ENCODE measurements at regions not wholly inside any gene's neighbourhood (a gene's known extent, or its start where the extent isn't known, plus 50 kb on each side); places are given as distances from the start of the nearest gene placed in this dataset.

- TF ChIP-seq JUND (IDR thresholded peaks at IDR 0.05; ENCODE audit: low read depth) = no peak
These were observed 384.3 kb downstream of the MCTP2 start for GRCh38 chr15:94615688-94616087.

DNA sequence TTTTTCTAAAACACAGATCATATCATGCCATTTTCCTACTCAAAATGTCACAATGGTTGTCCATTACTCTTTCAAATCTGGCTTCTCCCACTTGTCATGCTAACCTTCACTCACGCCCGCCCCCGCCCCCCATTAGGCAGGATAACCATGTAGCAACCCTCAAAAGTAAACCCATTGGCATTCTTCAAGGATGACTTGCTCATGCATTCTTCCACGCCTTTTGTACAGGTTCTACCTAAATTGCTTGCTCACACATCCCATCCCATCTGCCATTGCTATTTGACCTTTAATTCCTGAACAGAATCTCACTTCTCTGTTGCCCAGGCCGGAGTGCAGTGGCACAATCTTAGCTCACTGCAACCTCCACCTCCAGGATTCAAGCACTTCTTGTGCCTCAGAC lies 389.3 kb downstream of the MCTP2 start:
- no peak for TF ChIP-seq JUND (IDR thresholded peaks at IDR 0.05; ENCODE audit: low read depth)
- in situ Hi-C loops (cut with HindIII; ENCODE audit: low pct_unique_long_range_greater_than_20kb, low sequenced_read_pairs) = no loop called here
- DNase-seq (ENCODE audit: low read depth in 1 of 2, low spot score in 1 of 2) = no peak

More at GRCh38 chr15:94615688-94616087, 384.3 kb downstream of the MCTP2 start:
- no peak for DNase-seq (ENCODE audit: low read depth in 1 of 2, low spot score in 1 of 2)
- in situ Hi-C loops (cut with HindIII; ENCODE audit: low pct_unique_long_range_greater_than_20kb, low sequenced_read_pairs) = no loop called here

DNA sequence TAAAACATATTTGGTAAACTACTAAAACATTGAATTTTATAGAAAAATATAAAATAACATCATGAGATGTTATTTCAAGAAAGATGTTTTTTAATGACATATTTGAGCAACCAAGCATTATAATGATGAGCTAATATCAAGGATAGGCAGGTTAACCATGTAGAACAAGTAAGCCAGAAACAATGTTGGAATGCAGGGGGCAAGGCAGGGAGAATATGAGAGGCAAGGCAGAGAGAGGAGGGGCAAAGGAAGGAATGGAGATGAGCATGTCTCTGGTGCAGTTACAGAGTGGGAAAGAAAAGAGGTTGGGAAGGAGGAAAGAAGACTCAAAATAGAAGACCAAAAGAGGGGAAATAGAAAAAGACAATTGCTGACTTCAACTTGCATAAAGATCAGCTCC lies 390.4 kb downstream of the MCTP2 start:
- no peak for DNase-seq (ENCODE audit: low read depth in 1 of 2, low spot score in 1 of 2)
- in situ Hi-C loops (cut with HindIII; ENCODE audit: low pct_unique_long_range_greater_than_20kb, low sequenced_read_pairs) = no loop called here
- TF ChIP-seq JUND (IDR thresholded peaks at IDR 0.05; ENCODE audit: low read depth) = no peak

GRCh38 chr15:94626949-94627348 lies 395.6 kb downstream of the MCTP2 start:
- DNase-seq (ENCODE audit: low read depth in 1 of 2, low spot score in 1 of 2) = no peak
- in situ Hi-C loops (cut with HindIII; ENCODE audit: low pct_unique_long_range_greater_than_20kb, low sequenced_read_pairs) = no loop called here
- no peak for TF ChIP-seq JUND (IDR thresholded peaks at IDR 0.05; ENCODE audit: low read depth)

- in situ Hi-C loops (cut with HindIII; ENCODE audit: low pct_unique_long_range_greater_than_20kb, low sequenced_read_pairs) = no loop called here
- TF ChIP-seq JUND (IDR thresholded peaks at IDR 0.05; ENCODE audit: low read depth) = no peak
- DNase-seq (ENCODE audit: low read depth in 1 of 2, low spot score in 1 of 2) = no peak
These were observed 400.2 kb downstream of the MCTP2 start for GRCh38 chr15:94631608-94632007.

- in situ Hi-C loops (cut with HindIII; ENCODE audit: low pct_unique_long_range_greater_than_20kb, low sequenced_read_pairs) = no loop called here
- TF ChIP-seq JUND (IDR thresholded peaks at IDR 0.05; ENCODE audit: low read depth) = no peak
- DNase-seq (ENCODE audit: low read depth in 1 of 2, low spot score in 1 of 2) = no peak
These were observed 406.8 kb downstream of the MCTP2 start for GRCh38 chr15:94638183-94638582.

- TF ChIP-seq JUND (IDR thresholded peaks at IDR 0.05; ENCODE audit: low read depth) = no peak
- in situ Hi-C loops (cut with HindIII; ENCODE audit: low pct_unique_long_range_greater_than_20kb, low sequenced_read_pairs) = no loop called here
- no peak for DNase-seq (ENCODE audit: low read depth in 1 of 2, low spot score in 1 of 2)
These were observed 408.3 kb downstream of the MCTP2 start for GRCh38 chr15:94639701-94640100.

- no peak for DNase-seq (ENCODE audit: low read depth in 1 of 2, low spot score in 1 of 2)
- TF ChIP-seq JUND (IDR thresholded peaks at IDR 0.05; ENCODE audit: low read depth) = no peak
- in situ Hi-C loops (cut with HindIII; ENCODE audit: low pct_unique_long_range_greater_than_20kb, low sequenced_read_pairs) = no loop called here
These were observed 413.1 kb downstream of the MCTP2 start for GRCh38 chr15:94644433-94644832.

GRCh38 chr15:94653071-94653470 lies 421.7 kb downstream of the MCTP2 start:
- no peak for TF ChIP-seq JUND (IDR thresholded peaks at IDR 0.05; ENCODE audit: low read depth)
- no peak for DNase-seq (ENCODE audit: low read depth in 1 of 2, low spot score in 1 of 2)
- in situ Hi-C loops (cut with HindIII; ENCODE audit: low pct_unique_long_range_greater_than_20kb, low sequenced_read_pairs) = no loop called here

GRCh38 chr15:94655249-94655880 lies 424.0 kb downstream of the MCTP2 start:
- DNase-seq (ENCODE audit: low read depth in 1 of 2, low spot score in 1 of 2) = no peak
- TF ChIP-seq JUND (IDR thresholded peaks at IDR 0.05; ENCODE audit: low read depth) = no peak
- in situ Hi-C loops (cut with HindIII; ENCODE audit: low pct_unique_long_range_greater_than_20kb, low sequenced_read_pairs) = no loop called here

DNA sequence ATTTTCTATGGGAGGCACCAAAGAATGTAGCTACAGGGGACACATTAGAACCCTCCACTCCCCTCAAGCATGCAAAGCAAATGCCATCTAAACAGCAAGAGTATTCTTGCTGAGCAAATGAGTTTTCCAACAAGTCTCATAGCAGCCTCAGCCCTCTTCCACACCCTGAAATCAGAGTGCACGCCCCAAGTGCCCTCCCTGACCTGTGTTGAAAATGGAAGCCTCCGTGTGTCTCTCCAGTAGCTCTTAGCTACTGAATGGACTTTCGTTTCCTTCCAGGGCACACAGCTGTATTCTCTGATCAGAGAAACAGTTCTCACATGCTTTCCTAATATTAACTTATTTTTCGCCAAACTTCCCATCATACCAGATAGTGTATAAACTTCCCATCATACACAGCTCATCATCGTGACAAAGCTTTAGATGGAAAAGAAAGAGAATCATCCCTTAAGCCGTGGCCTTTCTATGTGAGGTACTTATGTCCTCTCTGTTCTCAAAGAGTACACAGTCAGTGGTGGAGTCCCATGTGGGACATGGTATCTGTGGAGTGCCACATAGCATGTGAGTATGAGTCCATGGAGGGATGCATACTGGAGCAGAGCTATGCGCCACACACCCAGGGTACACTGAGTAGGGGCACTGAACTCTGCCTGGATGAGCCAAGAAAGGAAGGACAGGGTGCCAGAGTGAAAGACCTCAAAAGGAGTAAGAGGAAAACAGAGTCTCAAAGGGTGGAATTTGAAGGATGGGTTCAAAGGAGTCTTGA lies 434.5 kb downstream of the MCTP2 start:
- in situ Hi-C loops (cut with HindIII; ENCODE audit: low pct_unique_long_range_greater_than_20kb, low sequenced_read_pairs) = no loop called here
- no peak for TF ChIP-seq JUND (IDR thresholded peaks at IDR 0.05; ENCODE audit: low read depth)
- DNase-seq (ENCODE audit: low read depth in 1 of 2, low spot score in 1 of 2) = no peak

DNA sequence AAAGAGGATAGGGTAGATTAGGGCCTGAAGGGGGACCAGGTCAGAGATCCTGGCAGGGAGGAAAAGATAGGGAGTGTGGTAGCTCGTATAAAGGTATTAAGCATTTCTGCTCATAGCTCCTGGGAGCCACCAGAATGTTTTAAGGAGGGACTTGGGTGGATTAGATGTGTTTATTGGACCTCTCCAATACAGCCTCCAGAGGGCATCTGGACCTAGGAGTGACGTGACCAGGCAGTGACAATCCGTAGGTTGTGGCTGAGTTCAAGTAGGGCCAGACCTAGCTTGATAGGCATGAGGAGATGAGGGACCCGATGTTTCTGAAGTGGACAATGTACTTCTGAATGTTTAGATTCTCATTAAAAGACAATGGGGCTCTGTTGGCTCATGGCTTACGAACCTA lies 435.2 kb downstream of the MCTP2 start:
- in situ Hi-C loops (cut with HindIII; ENCODE audit: low pct_unique_long_range_greater_than_20kb, low sequenced_read_pairs) = no loop called here
- TF ChIP-seq JUND (IDR thresholded peaks at IDR 0.05; ENCODE audit: low read depth) = no peak
- peak in 1 of 2 experiments; percentile 12 for DNase-seq (ENCODE audit: low read depth in 1 of 2, low spot score in 1 of 2)

GRCh38 chr15:94667109-94667508 lies 435.7 kb downstream of the MCTP2 start:
- DNase-seq (ENCODE audit: low read depth in 1 of 2, low spot score in 1 of 2) = no peak
- TF ChIP-seq JUND (IDR thresholded peaks at IDR 0.05; ENCODE audit: low read depth) = no peak
- in situ Hi-C loops (cut with HindIII; ENCODE audit: low pct_unique_long_range_greater_than_20kb, low sequenced_read_pairs) = no loop called here

All from T47D (cell line).